Chondrocyte (in vitro differentiated cells): ENCODE measurements at regions not wholly inside any gene's neighbourhood (a gene's known extent, or its start where the extent isn't known, plus 50 kb on each side); places are given as distances from the start of the nearest gene placed in this dataset.
"Not testable (repeated sequence)": the region's sequence is repeated elsewhere in the genome, so short reads cannot be mapped to it uniquely, and the experiment has no call there.

Experiments
- DNase-seq: peaks from one replicate; pipeline ENCODE4 v3.0.0; 2021; ENCODE audit warnings: mixed read lengths, low spot score
- H3K27ac Mint-ChIP-seq: one replicate; pipeline ENCODE4 v1.8.0; 2021; ENCODE audit warnings: mild to moderate bottlenecking, moderate library complexity, mixed read lengths; ENCODE audit not compliant: unreplicated experiment
- H3K27me3 Mint-ChIP-seq: 2 replicates; pipeline ENCODE4 v1.8.0; 2021; ENCODE audit warnings: low read depth, mixed read lengths
- H3K36me3 Mint-ChIP-seq: 2 replicates; pipeline ENCODE4 v1.8.0; 2021; ENCODE audit warnings: low read depth, mixed read lengths
- H3K4me1 Mint-ChIP-seq: 2 replicates; pipeline ENCODE4 v1.8.0; 2021; ENCODE audit warnings: low read depth, mild to moderate bottlenecking, mixed read lengths
- H3K4me3 Mint-ChIP-seq: one replicate; pipeline ENCODE4 v1.8.0; 2021; ENCODE audit warnings: mild to moderate bottlenecking, moderate library complexity, mixed read lengths; ENCODE audit not compliant: unreplicated experiment
- H3K9me3 Mint-ChIP-seq: 2 replicates; pipeline ENCODE4 v1.8.0; 2021; ENCODE audit warnings: low read depth, mixed read lengths
- TF ChIP-seq, protein P1 (sequence below): fragments of 200-600 bp; sonication (generic); IDR thresholded peaks from 2 replicates; pipeline ENCODE4 v1.5.0; 2021; ENCODE audit warnings: antibody characterized with exemption, mild to moderate bottlenecking, moderate library complexity

DNA sequence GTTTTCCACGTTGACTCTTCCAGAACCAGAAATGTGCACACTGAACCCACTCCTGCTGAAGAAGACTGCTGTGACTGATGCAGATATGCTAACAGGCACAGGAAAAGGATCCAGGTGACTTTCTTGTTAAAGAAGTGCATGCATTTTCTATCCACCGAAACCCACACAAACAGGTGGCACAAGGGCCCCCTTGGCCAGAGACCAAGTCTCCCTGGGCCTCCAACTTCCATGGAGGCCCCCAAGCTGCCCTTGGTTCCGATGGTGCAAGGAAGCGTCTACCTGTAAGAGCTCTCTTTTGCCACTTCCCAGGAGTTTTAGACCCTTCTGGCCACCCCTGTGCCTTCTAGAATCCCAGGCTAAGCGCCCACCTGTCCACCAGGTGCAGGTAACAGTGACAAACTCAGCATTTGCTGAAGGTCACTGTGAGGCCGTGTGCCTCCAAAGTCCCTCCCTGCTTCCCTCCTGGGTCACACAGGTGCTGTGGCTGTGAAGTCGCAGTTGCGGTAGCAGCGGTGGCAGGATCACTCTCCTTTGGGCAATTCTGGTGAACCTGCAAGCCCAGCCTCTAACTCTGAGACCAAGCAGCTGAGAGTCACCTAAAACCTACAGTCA lies 134.8 kb downstream of the PXDC1 start:
- Mint-ChIP-seq H3K4me1 (peaks cover 14% of the 10 kb centered on the region), H3K27ac (no peak overlapping the region), H3K9me3 (no peaks in the 10 kb centered on the region), H3K4me3 (no peak overlapping the region), H3K27me3 (no peaks in the 10 kb centered on the region), H3K36me3 (peaks cover 3% of the 10 kb centered on the region)
- TF ChIP-seq, protein P1, sequence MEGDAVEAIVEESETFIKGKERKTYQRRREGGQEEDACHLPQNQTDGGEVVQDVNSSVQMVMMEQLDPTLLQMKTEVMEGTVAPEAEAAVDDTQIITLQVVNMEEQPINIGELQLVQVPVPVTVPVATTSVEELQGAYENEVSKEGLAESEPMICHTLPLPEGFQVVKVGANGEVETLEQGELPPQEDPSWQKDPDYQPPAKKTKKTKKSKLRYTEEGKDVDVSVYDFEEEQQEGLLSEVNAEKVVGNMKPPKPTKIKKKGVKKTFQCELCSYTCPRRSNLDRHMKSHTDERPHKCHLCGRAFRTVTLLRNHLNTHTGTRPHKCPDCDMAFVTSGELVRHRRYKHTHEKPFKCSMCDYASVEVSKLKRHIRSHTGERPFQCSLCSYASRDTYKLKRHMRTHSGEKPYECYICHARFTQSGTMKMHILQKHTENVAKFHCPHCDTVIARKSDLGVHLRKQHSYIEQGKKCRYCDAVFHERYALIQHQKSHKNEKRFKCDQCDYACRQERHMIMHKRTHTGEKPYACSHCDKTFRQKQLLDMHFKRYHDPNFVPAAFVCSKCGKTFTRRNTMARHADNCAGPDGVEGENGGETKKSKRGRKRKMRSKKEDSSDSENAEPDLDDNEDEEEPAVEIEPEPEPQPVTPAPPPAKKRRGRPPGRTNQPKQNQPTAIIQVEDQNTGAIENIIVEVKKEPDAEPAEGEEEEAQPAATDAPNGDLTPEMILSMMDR = no peak
- no peak for DNase-seq

DNA sequence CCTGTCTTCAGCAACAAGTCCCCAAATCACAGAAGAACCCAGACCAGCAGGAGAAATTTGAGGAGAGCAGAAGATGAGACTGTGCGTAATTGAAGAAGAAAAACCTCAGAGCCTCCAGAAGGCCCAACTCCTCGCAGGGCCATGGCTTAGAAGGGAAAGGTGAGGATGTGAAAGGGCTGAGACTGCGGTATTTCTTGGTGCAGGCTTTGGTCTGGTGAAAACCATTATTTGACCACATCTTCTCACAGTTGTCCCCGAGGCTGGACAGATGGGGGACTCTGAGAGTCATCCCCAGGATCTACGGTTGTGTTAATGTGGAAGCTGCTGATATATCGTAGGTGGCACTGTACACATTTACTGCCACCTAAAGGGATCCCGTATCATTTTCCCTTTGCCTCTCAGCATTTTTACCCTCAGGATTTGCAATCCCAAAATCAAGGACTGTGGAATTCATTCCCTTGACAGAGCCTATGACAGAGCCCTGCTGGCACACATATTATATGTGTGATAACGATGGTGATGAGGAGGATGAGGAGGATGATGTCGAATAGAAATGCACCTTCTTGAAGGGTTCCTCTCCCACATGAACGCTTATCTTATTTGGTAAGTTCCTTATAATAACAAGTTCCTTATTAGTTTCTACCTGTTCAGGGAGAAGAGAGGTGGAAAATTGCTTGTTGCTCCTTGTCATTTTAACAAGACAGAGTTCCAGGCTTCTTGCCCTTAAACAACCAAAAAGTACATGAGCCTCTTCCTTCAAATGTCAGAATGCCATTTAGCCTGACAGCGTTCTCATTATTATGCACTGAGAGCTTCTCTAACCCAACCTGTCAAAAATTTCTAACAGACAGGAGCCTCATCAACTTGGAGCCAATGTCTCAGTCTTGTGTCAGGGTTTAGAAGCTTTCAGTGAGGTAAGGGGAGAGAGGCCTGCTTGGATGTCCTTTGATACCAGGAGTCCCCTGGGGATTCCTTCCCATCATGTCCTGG lies 135.8 kb downstream of the PXDC1 start:
- Mint-ChIP-seq H3K4me3 (no peak overlapping the region), H3K27ac (no peak overlapping the region), H3K4me1 (peaks cover 15% of the 10 kb centered on the region), H3K36me3 (peaks cover 3% of the 10 kb centered on the region), H3K27me3 (no peaks in the 10 kb centered on the region), H3K9me3 (no peaks in the 10 kb centered on the region)
- DNase-seq = no peak
- TF ChIP-seq, protein P1 = no peak

DNA sequence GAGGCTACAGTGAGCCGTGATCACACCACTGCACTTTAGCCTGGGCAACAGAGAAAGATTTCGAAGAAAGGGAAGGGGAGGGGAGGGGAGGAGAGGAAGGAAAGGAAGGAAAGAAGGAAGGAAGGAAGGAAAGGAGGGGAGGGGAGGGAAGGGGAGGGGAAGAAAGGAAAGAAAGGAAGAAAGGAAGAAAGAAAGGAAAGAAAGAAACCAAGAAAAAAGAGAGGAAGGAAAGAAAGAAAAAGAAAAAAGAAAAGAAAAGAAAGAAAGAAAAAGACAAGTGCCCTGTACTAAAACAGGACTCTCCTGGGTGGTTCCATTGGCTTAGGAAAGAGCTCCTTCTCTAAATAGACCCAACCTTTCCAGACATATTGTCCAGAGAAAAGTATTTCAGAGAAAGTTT lies 136.6 kb downstream of the PXDC1 start:
- TF ChIP-seq, protein P1 = no peak
- no peak overlapping the region for H3K27ac Mint-ChIP-seq
- no peaks in the 10 kb centered on the region for H3K9me3 Mint-ChIP-seq
- DNase-seq = no peak
- no peaks in the 10 kb centered on the region for H3K27me3 Mint-ChIP-seq
- H3K36me3 Mint-ChIP-seq = no peaks in the 10 kb centered on the region
- H3K4me3 Mint-ChIP-seq = no peak overlapping the region
- peaks cover 21% of the 10 kb centered on the region for H3K4me1 Mint-ChIP-seq

DNA sequence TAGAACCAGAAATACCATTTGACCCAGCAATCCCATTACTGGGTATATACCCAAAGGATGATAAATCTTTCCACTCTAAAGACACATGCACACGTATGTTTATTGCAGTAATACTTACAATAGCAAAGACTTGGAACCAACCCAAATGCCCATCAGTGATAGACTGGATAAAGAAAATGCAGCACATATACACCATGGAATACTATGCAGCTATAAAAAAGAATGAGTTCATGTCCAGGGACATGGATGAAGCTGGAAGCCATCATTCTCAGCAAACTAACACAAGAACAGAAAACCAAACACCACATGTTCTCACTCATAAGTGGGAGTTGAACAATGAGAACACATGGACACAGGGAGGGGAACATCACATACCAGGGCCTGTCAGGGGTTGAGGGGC lies 137.9 kb downstream of the PXDC1 start:
- DNase-seq, H3K9me3 Mint-ChIP-seq, H3K36me3 Mint-ChIP-seq, H3K27ac Mint-ChIP-seq, H3K4me3 Mint-ChIP-seq, H3K27me3 Mint-ChIP-seq: not testable (repeated sequence)
- peaks cover 21% of the 10 kb centered on the region for H3K4me1 Mint-ChIP-seq

DNA sequence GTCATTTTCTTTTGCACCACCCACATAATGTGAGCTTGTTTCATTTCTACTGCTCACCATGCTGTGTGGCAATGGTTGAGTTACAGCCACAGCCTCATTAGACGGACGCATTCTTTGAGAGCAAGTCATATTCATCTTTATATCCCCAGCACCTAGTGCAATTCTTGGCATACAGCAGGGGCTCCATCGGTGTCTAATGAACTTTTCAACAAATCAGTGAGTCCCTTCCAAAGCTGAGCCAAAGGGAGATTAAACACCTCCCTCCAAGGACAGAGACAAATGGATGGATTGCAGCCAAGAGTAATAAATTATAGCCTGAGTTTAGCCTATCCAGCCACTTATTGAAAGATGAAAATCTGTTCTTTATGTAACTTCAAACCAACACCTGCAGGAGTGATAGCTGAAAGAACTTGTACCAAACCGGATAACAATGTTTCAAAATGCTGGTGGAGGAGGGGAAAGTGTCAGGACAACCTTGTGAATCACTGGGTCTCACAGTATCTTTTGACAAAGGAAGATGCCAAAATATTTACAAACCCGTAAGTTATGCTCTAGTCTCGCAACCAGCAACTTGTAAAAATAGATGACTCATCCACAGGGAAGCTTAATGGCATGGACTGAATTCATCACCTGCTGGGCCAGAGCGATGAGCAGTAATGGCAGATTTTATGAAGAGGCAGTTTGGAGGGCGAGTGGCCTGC lies 139.0 kb downstream of the PXDC1 start:
- H3K4me3 Mint-ChIP-seq = no peak overlapping the region
- no peak for DNase-seq

More for the DNA sequence above, 139.0 kb downstream of the PXDC1 start:
- H3K27ac Mint-ChIP-seq = peak overlapping the region; percentile 18
- peaks cover 21% of the 10 kb centered on the region for H3K4me1 Mint-ChIP-seq
- TF ChIP-seq, protein P1 = no peak
- no peaks in the 10 kb centered on the region for H3K9me3 Mint-ChIP-seq
- H3K27me3 Mint-ChIP-seq = no peaks in the 10 kb centered on the region
- H3K36me3 Mint-ChIP-seq = no peaks in the 10 kb centered on the region
